A673 (cell line): ENCODE measurements at regions not wholly inside any gene's neighbourhood (a gene's known extent, or its start where the extent isn't known, plus 50 kb on each side); places are given as distances from the start of the nearest gene placed in this dataset.
"Not testable (repeated sequence)": the region's sequence is repeated elsewhere in the genome, so short reads cannot be mapped to it uniquely, and the experiment has no call there.

Source experiments
- CTCF ChIP-seq: fragments of 300-800, 200-600 bp; sonication (generic); conservative IDR thresholded peaks from 2 replicates; pipeline ENCODE4 v1.5.1; 2017; ENCODE audit warnings: low read depth, mild to moderate bottlenecking, antibody characterized with exemption, low read length, moderate library complexity, mixed read lengths
- EZH2 ChIP-seq: fragments of 200-600 bp; sonication (generic); IDR thresholded peaks from 2 replicates; pipeline ENCODE4 v1.6.1; 2017; ENCODE audit warnings: borderline replicate concordance, low read depth, mild to moderate bottlenecking, mixed read lengths, antibody characterized with exemption, low read length; ENCODE audit not compliant: poor library complexity, severe bottlenecking

GRCh38 chr7:55673525-55673924, 101.2 kb upstream of the VOPP1 start:
- not testable (repeated sequence) for TF ChIP-seq CTCF, EZH2
